ENCODE measurements at regions not wholly inside any gene's neighbourhood (a gene's known extent, or its start where the extent isn't known, plus 50 kb on each side); places are given as distances from the start of the nearest gene placed in this dataset.

- TF ChIP-seq, protein P1, sequence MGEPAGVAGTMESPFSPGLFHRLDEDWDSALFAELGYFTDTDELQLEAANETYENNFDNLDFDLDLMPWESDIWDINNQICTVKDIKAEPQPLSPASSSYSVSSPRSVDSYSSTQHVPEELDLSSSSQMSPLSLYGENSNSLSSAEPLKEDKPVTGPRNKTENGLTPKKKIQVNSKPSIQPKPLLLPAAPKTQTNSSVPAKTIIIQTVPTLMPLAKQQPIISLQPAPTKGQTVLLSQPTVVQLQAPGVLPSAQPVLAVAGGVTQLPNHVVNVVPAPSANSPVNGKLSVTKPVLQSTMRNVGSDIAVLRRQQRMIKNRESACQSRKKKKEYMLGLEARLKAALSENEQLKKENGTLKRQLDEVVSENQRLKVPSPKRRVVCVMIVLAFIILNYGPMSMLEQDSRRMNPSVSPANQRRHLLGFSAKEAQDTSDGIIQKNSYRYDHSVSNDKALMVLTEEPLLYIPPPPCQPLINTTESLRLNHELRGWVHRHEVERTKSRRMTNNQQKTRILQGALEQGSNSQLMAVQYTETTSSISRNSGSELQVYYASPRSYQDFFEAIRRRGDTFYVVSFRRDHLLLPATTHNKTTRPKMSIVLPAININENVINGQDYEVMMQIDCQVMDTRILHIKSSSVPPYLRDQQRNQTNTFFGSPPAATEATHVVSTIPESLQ (CRISPR knock-in tag; IDR thresholded peaks at IDR 0.05) = no peak
- TF ChIP-seq JUN (CRISPR knock-in tag; IDR thresholded peaks at IDR 0.05) (no peak), JAZF1 (CRISPR knock-in tag; IDR thresholded peaks at IDR 0.05) (no peak)
- TF ChIP-seq, protein P2, sequence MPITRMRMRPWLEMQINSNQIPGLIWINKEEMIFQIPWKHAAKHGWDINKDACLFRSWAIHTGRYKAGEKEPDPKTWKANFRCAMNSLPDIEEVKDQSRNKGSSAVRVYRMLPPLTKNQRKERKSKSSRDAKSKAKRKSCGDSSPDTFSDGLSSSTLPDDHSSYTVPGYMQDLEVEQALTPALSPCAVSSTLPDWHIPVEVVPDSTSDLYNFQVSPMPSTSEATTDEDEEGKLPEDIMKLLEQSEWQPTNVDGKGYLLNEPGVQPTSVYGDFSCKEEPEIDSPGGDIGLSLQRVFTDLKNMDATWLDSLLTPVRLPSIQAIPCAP (CRISPR knock-in tag; IDR thresholded peaks at IDR 0.05) = no peak
Measured at GRCh38 chr14:71621980-71622605, 310.1 kb upstream of the RGS6 start (continued).

DNA sequence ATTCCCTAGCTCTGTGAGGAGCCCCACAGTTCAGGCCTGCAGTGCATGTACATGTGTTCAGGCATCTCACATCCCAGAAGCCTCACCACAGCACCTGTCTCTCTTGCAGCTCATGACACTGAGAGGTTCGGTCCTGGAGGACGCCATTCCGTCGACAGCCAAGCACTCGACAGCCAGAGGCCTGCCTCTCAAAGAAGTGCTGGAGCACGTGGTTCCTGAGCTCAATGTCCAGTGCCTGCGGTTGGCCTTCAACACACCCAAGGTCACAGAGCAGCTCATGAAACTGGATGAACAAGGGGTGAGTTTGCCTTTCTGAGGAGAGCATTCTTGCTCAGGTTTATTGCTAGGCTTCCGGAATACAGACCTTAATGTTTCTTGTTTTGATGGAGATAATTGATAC, 308.3 kb upstream of the RGS6 start:
- ATAC-seq = no peak
- TF ChIP-seq TP53 (CRISPR knock-in tag; IDR thresholded peaks at IDR 0.05) (no peak), CBFB (CRISPR knock-in tag; IDR thresholded peaks at IDR 0.05; ENCODE audit: low read depth) (no peak), E2F4 (CRISPR knock-in tag; IDR thresholded peaks at IDR 0.05; ENCODE audit: borderline replicate concordance, low read depth) (no peak), ZNF317 (CRISPR knock-in tag; IDR thresholded peaks at IDR 0.05; ENCODE audit: borderline replicate concordance, low read depth) (no peak), ATF2 (CRISPR knock-in tag; IDR thresholded peaks at IDR 0.05; ENCODE audit: borderline replicate concordance, low read depth) (no peak)
- H3K9me3 Mint-ChIP-seq = no peaks in the 10 kb centered on the region
- H3K4me1 Mint-ChIP-seq = peaks cover 14% of the 10 kb centered on the region
- ChIA-PET CTCF (no interaction called here), POLR2A (no interaction called here)
- no peaks in the 10 kb centered on the region for H3K27me3 Mint-ChIP-seq (ENCODE audit: low read depth)
- DNase-seq (ENCODE audit: low spot score) = no peak
- H3K27ac Mint-ChIP-seq = no peak overlapping the region
- H3K36me3 Mint-ChIP-seq = peaks cover 15% of the 10 kb centered on the region
- no peak overlapping the region for H3K4me3 Mint-ChIP-seq

- ChIA-PET CTCF (no interaction called here), POLR2A (no interaction called here)
- no peak for TF ChIP-seq ZNF138 (CRISPR knock-in tag; conservative IDR thresholded peaks at IDR 0.05)
- TF ChIP-seq, protein P3, sequence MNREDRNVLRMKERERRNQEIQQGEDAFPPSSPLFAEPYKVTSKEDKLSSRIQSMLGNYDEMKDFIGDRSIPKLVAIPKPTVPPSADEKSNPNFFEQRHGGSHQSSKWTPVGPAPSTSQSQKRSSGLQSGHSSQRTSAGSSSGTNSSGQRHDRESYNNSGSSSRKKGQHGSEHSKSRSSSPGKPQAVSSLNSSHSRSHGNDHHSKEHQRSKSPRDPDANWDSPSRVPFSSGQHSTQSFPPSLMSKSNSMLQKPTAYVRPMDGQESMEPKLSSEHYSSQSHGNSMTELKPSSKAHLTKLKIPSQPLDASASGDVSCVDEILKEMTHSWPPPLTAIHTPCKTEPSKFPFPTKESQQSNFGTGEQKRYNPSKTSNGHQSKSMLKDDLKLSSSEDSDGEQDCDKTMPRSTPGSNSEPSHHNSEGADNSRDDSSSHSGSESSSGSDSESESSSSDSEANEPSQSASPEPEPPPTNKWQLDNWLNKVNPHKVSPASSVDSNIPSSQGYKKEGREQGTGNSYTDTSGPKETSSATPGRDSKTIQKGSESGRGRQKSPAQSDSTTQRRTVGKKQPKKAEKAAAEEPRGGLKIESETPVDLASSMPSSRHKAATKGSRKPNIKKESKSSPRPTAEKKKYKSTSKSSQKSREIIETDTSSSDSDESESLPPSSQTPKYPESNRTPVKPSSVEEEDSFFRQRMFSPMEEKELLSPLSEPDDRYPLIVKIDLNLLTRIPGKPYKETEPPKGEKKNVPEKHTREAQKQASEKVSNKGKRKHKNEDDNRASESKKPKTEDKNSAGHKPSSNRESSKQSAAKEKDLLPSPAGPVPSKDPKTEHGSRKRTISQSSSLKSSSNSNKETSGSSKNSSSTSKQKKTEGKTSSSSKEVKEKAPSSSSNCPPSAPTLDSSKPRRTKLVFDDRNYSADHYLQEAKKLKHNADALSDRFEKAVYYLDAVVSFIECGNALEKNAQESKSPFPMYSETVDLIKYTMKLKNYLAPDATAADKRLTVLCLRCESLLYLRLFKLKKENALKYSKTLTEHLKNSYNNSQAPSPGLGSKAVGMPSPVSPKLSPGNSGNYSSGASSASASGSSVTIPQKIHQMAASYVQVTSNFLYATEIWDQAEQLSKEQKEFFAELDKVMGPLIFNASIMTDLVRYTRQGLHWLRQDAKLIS (CRISPR knock-in tag; IDR thresholded peaks at IDR 0.05; ENCODE audit: borderline replicate concordance) = no peak
- DNase-seq (ENCODE audit: low spot score) (no peak), ATAC-seq (no peak)
- peaks cover 14% of the 10 kb centered on the region for H3K4me1 Mint-ChIP-seq
- H3K27me3 Mint-ChIP-seq (ENCODE audit: low read depth) = no peaks in the 10 kb centered on the region
- no peaks in the 10 kb centered on the region for H3K9me3 Mint-ChIP-seq
- H3K4me3 Mint-ChIP-seq = no peak overlapping the region
- H3K36me3 Mint-ChIP-seq = peaks cover 14% of the 10 kb centered on the region
- no peak overlapping the region for H3K27ac Mint-ChIP-seq
Measured at GRCh38 chr14:71625175-71625574, 307.1 kb upstream of the RGS6 start.

Measured in WTC11 (cell line).